ENCODE measurements at regions not wholly inside any gene's neighbourhood (a gene's known extent, or its start where the extent isn't known, plus 50 kb on each side); places are given as distances from the start of the nearest gene placed in this dataset.

- TF ChIP-seq USF2 (CRISPR knock-in tag; IDR thresholded peaks at IDR 0.05) (no peak), ELF4 (CRISPR knock-in tag; IDR thresholded peaks at IDR 0.05; ENCODE audit: low read depth) (no peak), ZNF138 (CRISPR knock-in tag; conservative IDR thresholded peaks at IDR 0.05) (no peak), NR2C2 (CRISPR knock-in tag; IDR thresholded peaks at IDR 0.05) (no peak), SP1 (CRISPR knock-in tag; conservative IDR thresholded peaks at IDR 0.05) (no peak), OVOL2 (CRISPR knock-in tag; IDR thresholded peaks at IDR 0.05; ENCODE audit: borderline replicate concordance) (no peak), JUN (CRISPR knock-in tag; IDR thresholded peaks at IDR 0.05) (no peak), ZNF317 (CRISPR knock-in tag; IDR thresholded peaks at IDR 0.05; ENCODE audit: borderline replicate concordance, low read depth) (no peak), KAT7 (CRISPR knock-in tag; IDR thresholded peaks at IDR 0.05; ENCODE audit: borderline replicate concordance) (no peak)
Measured at GRCh38 chr20:50302341-50303057, 111.9 kb downstream of the CEBPB start (continued).

- H3K27ac Mint-ChIP-seq: 0 out of 2 replicates have a peak overlapping the region, but pooled peaks have one; percentile 44
- no peak for ATAC-seq
- POLR2A ChIA-PET: no interaction called here
- no peak for DNase-seq (ENCODE audit: low spot score)
- H3K4me1 Mint-ChIP-seq: peaks cover 32% of the 10 kb centered on the region
- H3K4me3 Mint-ChIP-seq: no peak overlapping the region
- H3K27me3 Mint-ChIP-seq (ENCODE audit: low read depth): no peaks in the 10 kb centered on the region; the same call in 1 of the 2 replicates
- CTCF ChIA-PET: no interaction called here
- no peaks in the 10 kb centered on the region for H3K36me3 Mint-ChIP-seq
- TF ChIP-seq MYBL2 (CRISPR knock-in tag; IDR thresholded peaks at IDR 0.05) (no peak), AFF4 (CRISPR knock-in tag; IDR thresholded peaks at IDR 0.05; ENCODE audit: borderline replicate concordance) (no peak), ERG (CRISPR knock-in tag; IDR thresholded peaks at IDR 0.05) (no peak), NFATC4 (CRISPR knock-in tag; IDR thresholded peaks at IDR 0.05) (no peak), ESRRA (CRISPR knock-in tag; IDR thresholded peaks at IDR 0.05; ENCODE audit: borderline replicate concordance) (no peak), FOXP4 (CRISPR knock-in tag; IDR thresholded peaks at IDR 0.05) (no peak), ZNF423 (CRISPR knock-in tag; IDR thresholded peaks at IDR 0.05) (no peak)
- H3K9me3 Mint-ChIP-seq: no peaks in the 10 kb centered on the region
Measured at GRCh38 chr20:50303573-50304500, 113.2 kb downstream of the CEBPB start.

All from WTC11 (cell line).